ENCODE measurements at regions not wholly inside any gene's neighbourhood (a gene's known extent, or its start where the extent isn't known, plus 50 kb on each side); places are given as distances from the start of the nearest gene placed in this dataset.

GRCh38 chr2:8297376-8298231, 384.3 kb upstream of the ID2 start:
- WGBS, 2 donors (ENCODE audit: extremely low coverage in 2 of 2, insufficient read length in 2 of 2, insufficient replicate concordance in 1 of 2), result no CpG with 5 or more reads among the region's 8 CpGs
- no peak overlapping the region for H2BK120ac ChIP-seq (ENCODE audit: low read depth, low read length)

DNA sequence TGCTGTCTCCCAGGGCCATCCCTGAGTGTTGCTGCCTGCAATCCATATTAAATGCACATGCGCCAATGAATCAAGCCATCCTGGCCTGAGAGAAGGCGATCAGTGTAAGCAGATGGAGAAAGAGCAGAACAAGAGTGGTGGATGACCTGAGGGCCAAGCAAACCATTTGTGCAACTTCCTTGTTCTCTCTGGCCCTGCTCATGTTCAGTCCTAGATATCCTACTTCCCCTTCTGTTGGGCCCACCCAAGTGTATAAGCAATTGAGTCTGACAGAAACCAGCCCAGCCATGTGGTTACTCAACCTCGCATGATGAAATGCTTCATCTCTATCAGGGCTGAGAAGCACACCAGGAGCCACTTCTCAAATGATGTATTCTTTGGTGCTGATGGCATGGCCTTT, 383.1 kb upstream of the ID2 start:
- Histone ChIP-seq H3K14ac (ENCODE audit: low read length) (no peak overlapping the region), H3K27me3 (ENCODE audit: control insufficient read depth in 3 of 3, insufficient read depth in 3 of 3, low read depth in 1 of 3, low read length in 3 of 3) (no peaks in the 10 kb centered on the region), H2BK12ac (ENCODE audit: low read length) (no peak overlapping the region), H3K9me3 (replicated peaks in 1 of 2; ENCODE audit: control insufficient read depth in 2 of 2, insufficient read depth in 1 of 2, low read depth in 1 of 2, low read length in 2 of 2) (peaks cover 2% of the 10 kb centered on the region in 2 donors), H3K27ac (replicated peaks; ENCODE audit: low read length) (no peak overlapping the region), H3K9ac (ENCODE audit: low read depth, low read length, poor library complexity) (no peak overlapping the region), H3K23ac (ENCODE audit: low read depth, low read length, poor library complexity) (no peak overlapping the region), H4K91ac (ENCODE audit: low read depth, low read length, poor library complexity) (no peak overlapping the region), H2BK15ac (ENCODE audit: low read length) (no peak overlapping the region), H3K4me3 (ENCODE audit: low read length in 2 of 2) (no peak overlapping the region), H3K36me3 (replicated peaks in 1 of 2; ENCODE audit: control insufficient read depth in 2 of 2, insufficient read depth in 2 of 2, low read length in 2 of 2) (no peaks in the 10 kb centered on the region), H3K4ac (ENCODE audit: low read length) (no peak overlapping the region), H3K4me2 (ENCODE audit: insufficient read depth, low read length, poor library complexity, severe bottlenecking) (no peak overlapping the region), H2AK5ac (ENCODE audit: low read depth, low read length) (no peak overlapping the region), H4K8ac (ENCODE audit: low read depth, low read length) (no peak overlapping the region), H3K79me1 (ENCODE audit: low read depth, low read length) (no peaks in the 10 kb centered on the region), H3K18ac (ENCODE audit: low read length) (peak overlapping the region; percentile 11), H2AFZ (ENCODE audit: low read length) (no peak overlapping the region), H2BK5ac (ENCODE audit: low read length) (no peak overlapping the region), H3K4me1 (ENCODE audit: control insufficient read depth in 2 of 2, insufficient read depth in 1 of 2, low read depth in 1 of 2, low read length in 2 of 2) (peaks cover 0 to 5% of the 10 kb centered on the region in 2 donors), H2BK120ac (ENCODE audit: low read depth, low read length) (no peak overlapping the region)
- WGBS, 2 donors (ENCODE audit: extremely low coverage in 2 of 2, insufficient read length in 2 of 2, insufficient replicate concordance in 1 of 2), result no CpG with 5 or more reads among the region's 3 CpGs
- no peak for DNase-seq (ENCODE audit: low spot score)

More at GRCh38 chr2:8297376-8298231, 384.3 kb upstream of the ID2 start:
- H3K4me3 ChIP-seq (ENCODE audit: low read length in 2 of 2), result no peak overlapping the region
- H3K9ac ChIP-seq (ENCODE audit: low read depth, low read length, poor library complexity), result no peak overlapping the region
- no peak overlapping the region for H2BK15ac ChIP-seq (ENCODE audit: low read length)
- DNase-seq (ENCODE audit: low spot score), result no peak
- no peak overlapping the region for H4K8ac ChIP-seq (ENCODE audit: low read depth, low read length)
- no peaks in the 10 kb centered on the region for H3K36me3 ChIP-seq (replicated peaks in 1 of 2; ENCODE audit: control insufficient read depth in 2 of 2, insufficient read depth in 2 of 2, low read length in 2 of 2)
- H3K4me2 ChIP-seq (ENCODE audit: insufficient read depth, low read length, poor library complexity, severe bottlenecking), result no peak overlapping the region
- no peak overlapping the region for H3K18ac ChIP-seq (ENCODE audit: low read length)
- no peak overlapping the region for H2AK5ac ChIP-seq (ENCODE audit: low read depth, low read length)
- peaks cover 0 to 5% of the 10 kb centered on the region in 2 donors for H3K4me1 ChIP-seq (ENCODE audit: control insufficient read depth in 2 of 2, insufficient read depth in 1 of 2, low read depth in 1 of 2, low read length in 2 of 2)
- no peak overlapping the region for H3K14ac ChIP-seq (ENCODE audit: low read length)
- no peak overlapping the region for H4K91ac ChIP-seq (ENCODE audit: low read depth, low read length, poor library complexity)
- H3K4ac ChIP-seq (ENCODE audit: low read length), result no peak overlapping the region
- no peak overlapping the region for H2AFZ ChIP-seq (ENCODE audit: low read length)
- H3K79me1 ChIP-seq (ENCODE audit: low read depth, low read length), result no peaks in the 10 kb centered on the region
- H3K23ac ChIP-seq (ENCODE audit: low read depth, low read length, poor library complexity), result no peak overlapping the region
- peaks cover 2 to 4% of the 10 kb centered on the region in 2 donors for H3K9me3 ChIP-seq (replicated peaks in 1 of 2; ENCODE audit: control insufficient read depth in 2 of 2, insufficient read depth in 1 of 2, low read depth in 1 of 2, low read length in 2 of 2)
- no peak overlapping the region for H3K27ac ChIP-seq (replicated peaks; ENCODE audit: low read length)
- H2BK12ac ChIP-seq (ENCODE audit: low read length), result no peak overlapping the region
- no peak overlapping the region for H2BK5ac ChIP-seq (ENCODE audit: low read length)
- H3K27me3 ChIP-seq (ENCODE audit: control insufficient read depth in 3 of 3, insufficient read depth in 3 of 3, low read depth in 1 of 3, low read length in 3 of 3), result no peaks in the 10 kb centered on the region

GRCh38 chr2:8300216-8300615, 381.6 kb upstream of the ID2 start:
- Histone ChIP-seq H3K9me3 (replicated peaks in 1 of 2; ENCODE audit: control insufficient read depth in 2 of 2, insufficient read depth in 1 of 2, low read depth in 1 of 2, low read length in 2 of 2) (peaks cover 2% of the 10 kb centered on the region in 2 donors), H3K79me1 (ENCODE audit: low read depth, low read length) (no peaks in the 10 kb centered on the region), H3K4me3 (ENCODE audit: low read length in 2 of 2) (no peak overlapping the region), H3K36me3 (replicated peaks in 1 of 2; ENCODE audit: control insufficient read depth in 2 of 2, insufficient read depth in 2 of 2, low read length in 2 of 2) (no peaks in the 10 kb centered on the region), H2AK5ac (ENCODE audit: low read depth, low read length) (peak overlapping the region; percentile 15), H3K4me2 (ENCODE audit: insufficient read depth, low read length, poor library complexity, severe bottlenecking) (no peak overlapping the region), H3K23ac (ENCODE audit: low read depth, low read length, poor library complexity) (no peak overlapping the region), H4K8ac (ENCODE audit: low read depth, low read length) (no peak overlapping the region), H3K27me3 (ENCODE audit: control insufficient read depth in 3 of 3, insufficient read depth in 3 of 3, low read depth in 1 of 3, low read length in 3 of 3) (no peaks in the 10 kb centered on the region), H2BK5ac (ENCODE audit: low read length) (no peak overlapping the region), H3K14ac (ENCODE audit: low read length) (no peak overlapping the region), H3K4ac (ENCODE audit: low read length) (no peak overlapping the region), H2BK12ac (ENCODE audit: low read length) (no peak overlapping the region), H2AFZ (ENCODE audit: low read length) (no peak overlapping the region), H3K18ac (ENCODE audit: low read length) (no peak overlapping the region), H4K91ac (ENCODE audit: low read depth, low read length, poor library complexity) (no peak overlapping the region), H2BK120ac (ENCODE audit: low read depth, low read length) (no peak overlapping the region), H3K4me1 (ENCODE audit: control insufficient read depth in 2 of 2, insufficient read depth in 1 of 2, low read depth in 1 of 2, low read length in 2 of 2) (peaks cover 8% of the 10 kb centered on the region in 2 donors), H2BK15ac (ENCODE audit: low read length) (no peak overlapping the region), H3K27ac (replicated peaks; ENCODE audit: low read length) (no peak overlapping the region), H3K9ac (ENCODE audit: low read depth, low read length, poor library complexity) (no peak overlapping the region)
- DNase-seq (ENCODE audit: low spot score), result no peak
- WGBS, 2 donors (ENCODE audit: extremely low coverage in 2 of 2, insufficient read length in 2 of 2, insufficient replicate concordance in 1 of 2), result no CpG with 5 or more reads among the region's 5 CpGs

- WGBS, 2 donors (ENCODE audit: extremely low coverage in 2 of 2, insufficient read length in 2 of 2, insufficient replicate concordance in 1 of 2), result no CpG with 5 or more reads among the region's 3 CpGs
- H3K9me3 ChIP-seq (replicated peaks in 1 of 2; ENCODE audit: control insufficient read depth in 2 of 2, insufficient read depth in 1 of 2, low read depth in 1 of 2, low read length in 2 of 2), result peaks cover 2% of the 10 kb centered on the region in 2 donors
These were observed 381.0 kb upstream of the ID2 start for GRCh38 chr2:8300905-8301304.

More at GRCh38 chr2:8300905-8301304, 381.0 kb upstream of the ID2 start:
- Histone ChIP-seq H3K4me1 (ENCODE audit: control insufficient read depth in 2 of 2, insufficient read depth in 1 of 2, low read depth in 1 of 2, low read length in 2 of 2) (peaks cover 8% of the 10 kb centered on the region in 2 donors), H3K79me1 (ENCODE audit: low read depth, low read length) (no peaks in the 10 kb centered on the region), H3K9ac (ENCODE audit: low read depth, low read length, poor library complexity) (no peak overlapping the region), H3K27me3 (ENCODE audit: control insufficient read depth in 3 of 3, insufficient read depth in 3 of 3, low read depth in 1 of 3, low read length in 3 of 3) (no peaks in the 10 kb centered on the region), H2BK120ac (ENCODE audit: low read depth, low read length) (no peak overlapping the region), H2BK12ac (ENCODE audit: low read length) (no peak overlapping the region), H3K4me2 (ENCODE audit: insufficient read depth, low read length, poor library complexity, severe bottlenecking) (no peak overlapping the region), H3K14ac (ENCODE audit: low read length) (no peak overlapping the region), H2BK15ac (ENCODE audit: low read length) (no peak overlapping the region), H3K4ac (ENCODE audit: low read length) (no peak overlapping the region), H4K91ac (ENCODE audit: low read depth, low read length, poor library complexity) (no peak overlapping the region), H3K36me3 (replicated peaks in 1 of 2; ENCODE audit: control insufficient read depth in 2 of 2, insufficient read depth in 2 of 2, low read length in 2 of 2) (no peaks in the 10 kb centered on the region), H2AFZ (ENCODE audit: low read length) (no peak overlapping the region), H2BK5ac (ENCODE audit: low read length) (no peak overlapping the region), H3K23ac (ENCODE audit: low read depth, low read length, poor library complexity) (no peak overlapping the region), H2AK5ac (ENCODE audit: low read depth, low read length) (no peak overlapping the region), H3K4me3 (ENCODE audit: low read length in 2 of 2) (peak overlapping the region in 1 of 2 donors; percentile 42), H3K18ac (ENCODE audit: low read length) (no peak overlapping the region), H3K27ac (replicated peaks; ENCODE audit: low read length) (no peak overlapping the region), H4K8ac (ENCODE audit: low read depth, low read length) (no peak overlapping the region)
- no peak for DNase-seq (ENCODE audit: low spot score)

Measured in neuronal stem cell (in vitro differentiated cells).